ENCODE measurements at regions not wholly inside any gene's neighbourhood (a gene's known extent, or its start where the extent isn't known, plus 50 kb on each side); places are given as distances from the start of the nearest gene placed in this dataset.

- no peaks in the 10 kb centered on the region for H3K9me3 ChIP-seq
- no peaks in the 10 kb centered on the region for H3K36me3 ChIP-seq
- DNase-seq = no peak
- TF ChIP-seq CTCF (IDR thresholded peaks at IDR 0.05) = no peak
- H3K27me3 ChIP-seq = no peaks in the 10 kb centered on the region
- no peak overlapping the region for H3K27ac ChIP-seq
- H3K4me1 ChIP-seq = no peaks in the 10 kb centered on the region
- intact Hi-C loops (cut with DNase I; ENCODE audit: low total_unique reads) = no loop called here
- H3K4me3 ChIP-seq = no peak overlapping the region
These were observed 202.6 kb upstream of the GYPA start for GRCh38 chr4:144342949-144343760.

- DNase-seq = no peak
These were observed 206.6 kb upstream of the GYPA start for GRCh38 chr4:144347121-144347520.

GRCh38 chr4:144350706-144351105, 210.2 kb upstream of the GYPA start:
- H3K27me3 ChIP-seq = peaks cover 0 to 3% of the 10 kb centered on the region in 2 donors
- no peak overlapping the region for H3K27ac ChIP-seq
- intact Hi-C loops (cut with DNase I; ENCODE audit: low total_unique reads) = no loop called here
- H3K9me3 ChIP-seq = no peaks in the 10 kb centered on the region
- H3K4me3 ChIP-seq = no peak overlapping the region
- H3K4me1 ChIP-seq = no peaks in the 10 kb centered on the region
- no peak for DNase-seq
- no peak for TF ChIP-seq CTCF (IDR thresholded peaks at IDR 0.05)
- H3K36me3 ChIP-seq = no peaks in the 10 kb centered on the region

More at GRCh38 chr4:144347121-144347520, 206.6 kb upstream of the GYPA start:
- Histone ChIP-seq H3K4me3 (no peak overlapping the region), H3K4me1 (no peaks in the 10 kb centered on the region), H3K27ac (no peak overlapping the region), H3K36me3 (no peaks in the 10 kb centered on the region), H3K27me3 (no peaks in the 10 kb centered on the region), H3K9me3 (no peaks in the 10 kb centered on the region)
- intact Hi-C loops (cut with DNase I; ENCODE audit: low total_unique reads) = no loop called here
- no peak for TF ChIP-seq CTCF (IDR thresholded peaks at IDR 0.05)

- intact Hi-C loops (cut with DNase I; ENCODE audit: low total_unique reads) = no loop called here
- peaks cover 0 to 3% of the 10 kb centered on the region in 2 donors for H3K27me3 ChIP-seq
- TF ChIP-seq CTCF (IDR thresholded peaks at IDR 0.05) = no peak
- H3K36me3 ChIP-seq = no peaks in the 10 kb centered on the region
- no peak overlapping the region for H3K4me3 ChIP-seq
- no peak for DNase-seq
- H3K4me1 ChIP-seq = no peaks in the 10 kb centered on the region
- H3K9me3 ChIP-seq = no peaks in the 10 kb centered on the region
- H3K27ac ChIP-seq = no peak overlapping the region
These were observed 210.8 kb upstream of the GYPA start for GRCh38 chr4:144351306-144351705.

GRCh38 chr4:144353292-144353691, 212.8 kb upstream of the GYPA start:
- Histone ChIP-seq H3K4me1 (no peaks in the 10 kb centered on the region), H3K27me3 (peaks cover 0 to 3% of the 10 kb centered on the region in 2 donors), H3K4me3 (no peak overlapping the region), H3K9me3 (no peaks in the 10 kb centered on the region), H3K27ac (no peak overlapping the region), H3K36me3 (no peaks in the 10 kb centered on the region)
- TF ChIP-seq CTCF (IDR thresholded peaks at IDR 0.05) = no peak
- intact Hi-C loops (cut with DNase I; ENCODE audit: low total_unique reads) = no loop called here
- DNase-seq = no peak
